DOHH2 (cell line): ENCODE measurements at regions not wholly inside any gene's neighbourhood (a gene's known extent, or its start where the extent isn't known, plus 50 kb on each side); places are given as distances from the start of the nearest gene placed in this dataset.

Experiments used
- EZH2phosphoT487 ChIP-seq: fragments of 200-600 bp; sonication (generic); IDR thresholded peaks from 2 replicates; pipeline ENCODE4 v1.6.1; 2017; ENCODE audit warnings: borderline replicate concordance, mild to moderate bottlenecking, antibody characterized with exemption, low read length, moderate library complexity, mixed read lengths
- TF ChIP-seq, protein P1 (sequence below): fragments of 200-600 bp; sonication (generic); IDR thresholded peaks from one replicate; pipeline ENCODE4 v1.5.1; 2014; ENCODE audit warnings: antibody characterized with exemption, mild to moderate bottlenecking, low read depth, low read length; ENCODE audit not compliant: poor library complexity, severe bottlenecking

DNA sequence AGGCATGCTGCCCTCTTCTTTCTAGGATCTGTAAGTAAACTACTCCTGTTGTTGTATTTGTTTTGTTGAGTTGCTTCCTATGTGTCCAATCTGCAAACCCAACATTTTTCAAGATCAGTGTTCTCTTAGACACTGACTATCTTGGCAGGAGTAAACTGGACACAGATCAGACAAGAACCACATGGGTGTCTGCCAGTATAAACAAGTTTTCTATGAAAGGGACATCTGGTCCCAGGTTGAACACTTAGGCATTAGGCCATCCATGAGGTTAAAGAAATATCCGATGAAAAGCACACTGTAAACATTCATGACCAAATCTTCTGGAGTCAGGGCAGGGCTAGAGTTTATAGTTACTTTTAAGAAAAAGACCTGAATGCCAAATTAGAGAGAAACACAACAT is 441.8 kb downstream of the NYAP2 start:
- TF ChIP-seq, protein P1, sequence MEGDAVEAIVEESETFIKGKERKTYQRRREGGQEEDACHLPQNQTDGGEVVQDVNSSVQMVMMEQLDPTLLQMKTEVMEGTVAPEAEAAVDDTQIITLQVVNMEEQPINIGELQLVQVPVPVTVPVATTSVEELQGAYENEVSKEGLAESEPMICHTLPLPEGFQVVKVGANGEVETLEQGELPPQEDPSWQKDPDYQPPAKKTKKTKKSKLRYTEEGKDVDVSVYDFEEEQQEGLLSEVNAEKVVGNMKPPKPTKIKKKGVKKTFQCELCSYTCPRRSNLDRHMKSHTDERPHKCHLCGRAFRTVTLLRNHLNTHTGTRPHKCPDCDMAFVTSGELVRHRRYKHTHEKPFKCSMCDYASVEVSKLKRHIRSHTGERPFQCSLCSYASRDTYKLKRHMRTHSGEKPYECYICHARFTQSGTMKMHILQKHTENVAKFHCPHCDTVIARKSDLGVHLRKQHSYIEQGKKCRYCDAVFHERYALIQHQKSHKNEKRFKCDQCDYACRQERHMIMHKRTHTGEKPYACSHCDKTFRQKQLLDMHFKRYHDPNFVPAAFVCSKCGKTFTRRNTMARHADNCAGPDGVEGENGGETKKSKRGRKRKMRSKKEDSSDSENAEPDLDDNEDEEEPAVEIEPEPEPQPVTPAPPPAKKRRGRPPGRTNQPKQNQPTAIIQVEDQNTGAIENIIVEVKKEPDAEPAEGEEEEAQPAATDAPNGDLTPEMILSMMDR, result no peak
- TF ChIP-seq EZH2phosphoT487, result no peak
